Nucleus accumbens (tissue), 56 donors: ENCODE measurements at regions not wholly inside any gene's neighbourhood (a gene's known extent, or its start where the extent isn't known, plus 50 kb on each side); places are given as distances from the start of the nearest gene placed in this dataset.
"Not testable (repeated sequence)": the region's sequence is repeated elsewhere in the genome, so short reads cannot be mapped to it uniquely, and the experiment has no call there.

Experiments used
- DNase-seq, 56 donors: peaks; one replicate each; lab custom pipeline; 2025; lab: John Stamatoyannopoulos, UW

DNA sequence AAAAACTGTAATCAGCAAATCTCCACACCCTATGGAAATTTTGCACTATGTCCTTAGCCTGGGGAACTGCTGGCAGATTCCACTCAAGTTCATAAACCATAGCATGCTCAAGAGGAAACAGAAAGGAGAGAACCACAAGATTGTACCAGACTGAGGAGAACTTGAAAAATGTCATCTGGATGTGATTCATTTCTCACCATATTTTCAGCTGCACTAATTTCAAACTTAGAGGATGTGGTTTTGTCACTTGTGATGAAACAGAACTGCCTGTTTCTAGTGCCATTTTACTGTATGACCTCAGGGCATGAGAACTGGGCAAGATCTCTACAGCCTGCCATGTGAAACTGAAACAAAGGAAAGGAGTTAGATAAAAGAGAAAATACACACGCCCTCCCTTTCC is 1493.1 kb upstream of the FLRT2 start:
- no peak for DNase-seq

DNA sequence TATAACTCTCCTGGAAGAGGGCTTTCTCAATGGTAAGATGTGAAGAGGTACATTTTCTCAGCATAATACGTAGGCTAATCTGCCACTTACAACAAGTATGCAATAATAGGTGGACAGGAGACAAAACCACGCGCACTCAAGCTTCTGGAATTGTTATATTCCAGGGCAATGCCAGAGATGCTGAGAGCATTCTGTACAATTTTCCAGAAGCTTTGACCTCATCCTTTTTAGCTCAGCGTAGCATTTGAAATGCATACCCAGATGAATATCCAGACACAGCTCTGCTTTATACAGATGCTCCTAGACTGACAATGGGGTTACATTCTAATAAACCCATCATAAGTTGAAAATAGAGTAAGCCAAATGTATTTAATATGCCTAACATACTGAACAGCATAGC is 1492.4 kb upstream of the FLRT2 start:
- DNase-seq = no peak

DNA sequence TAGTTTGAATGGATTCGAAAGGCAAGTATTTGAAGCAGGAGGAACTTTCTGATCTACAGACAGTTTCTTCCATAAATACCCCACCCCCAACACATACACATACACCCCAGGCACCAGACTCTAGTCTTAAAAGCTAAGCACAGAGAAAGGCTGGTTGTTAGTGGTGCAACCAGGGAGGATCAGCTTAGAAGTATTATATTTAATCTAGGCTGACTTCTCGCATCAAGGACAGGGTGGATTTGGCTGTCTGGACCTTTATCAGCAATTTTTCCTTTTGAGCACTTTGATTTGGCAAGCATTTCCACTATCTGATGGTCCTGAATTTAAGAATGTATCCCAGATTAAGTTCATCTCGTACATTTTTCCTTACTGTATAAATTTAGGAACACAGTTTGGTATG is 1489.8 kb upstream of the FLRT2 start:
- no peak for DNase-seq

DNA sequence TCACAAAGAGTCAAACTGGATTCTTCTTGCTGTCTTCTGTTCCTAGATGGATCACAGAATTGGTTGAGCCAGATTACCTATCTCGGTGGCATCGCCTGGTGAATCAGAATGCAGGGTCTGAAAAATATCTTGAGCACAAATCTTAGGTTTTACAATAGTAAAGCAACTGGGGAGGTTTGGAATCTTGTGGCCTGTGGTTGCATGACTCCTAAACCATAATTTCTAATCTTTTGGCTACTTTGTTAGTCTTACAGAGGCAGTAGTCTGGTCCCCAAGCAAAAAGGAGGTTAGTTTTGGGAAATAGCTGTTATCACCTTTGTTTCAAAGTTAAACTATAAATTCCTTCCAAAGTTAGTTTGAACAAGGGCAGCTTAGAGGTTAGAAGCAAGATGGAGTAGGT is 1488.5 kb upstream of the FLRT2 start:
- no peak for DNase-seq

DNA sequence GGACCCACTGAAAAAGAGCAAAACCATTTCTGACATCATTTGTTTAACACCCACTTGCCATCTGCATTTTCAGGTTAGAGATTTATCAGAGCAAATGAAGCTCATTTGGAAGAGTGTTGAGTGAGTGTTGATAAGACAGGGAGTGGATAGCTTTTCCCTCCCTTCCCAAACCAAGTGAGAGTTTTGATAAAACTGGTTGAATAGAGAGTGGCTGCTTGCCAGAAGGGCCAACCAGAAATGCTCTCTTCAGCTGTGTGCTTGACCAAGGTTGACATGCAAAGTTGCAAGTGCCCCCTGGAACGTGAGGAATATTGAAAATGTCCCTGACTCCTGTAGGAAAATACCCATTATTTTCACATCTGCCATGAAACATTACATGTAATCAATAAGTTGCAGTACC is 1487.0 kb upstream of the FLRT2 start:
- no peak for DNase-seq

DNA sequence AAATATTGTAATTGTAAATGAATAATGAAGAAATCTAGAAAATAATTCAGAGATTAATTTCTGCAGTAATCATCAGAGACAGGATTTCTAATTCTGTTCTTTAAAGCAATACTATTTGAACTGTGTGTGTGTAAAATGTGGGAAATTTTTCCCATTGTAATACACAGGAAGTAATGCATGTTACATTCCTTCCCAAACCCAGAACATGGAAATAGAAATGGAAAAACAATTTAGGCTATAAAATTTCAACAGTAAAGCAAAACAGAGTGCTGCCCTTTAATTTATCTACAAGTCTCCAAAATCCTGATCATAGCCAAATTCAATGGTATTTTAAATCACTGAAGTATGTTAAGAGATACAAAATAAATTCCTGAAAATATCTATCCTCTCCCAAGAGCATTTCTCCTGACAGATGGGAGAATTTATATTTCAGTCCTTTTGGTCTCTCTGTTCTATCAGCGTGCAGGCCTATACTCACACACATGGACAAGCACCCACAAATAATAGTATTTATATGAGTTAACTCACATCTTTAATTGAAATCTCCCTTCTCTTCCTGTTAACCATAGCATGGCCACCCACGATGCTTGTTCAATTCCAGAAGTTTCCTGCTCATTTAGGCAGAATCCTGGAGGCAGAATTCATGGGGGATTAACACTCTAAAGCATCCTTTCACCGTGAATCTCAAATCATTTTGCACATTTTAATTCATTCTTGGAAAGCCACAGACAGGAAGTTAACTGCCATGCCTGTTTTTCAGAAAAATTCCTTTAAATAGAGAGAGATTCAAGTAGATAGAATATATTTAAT is 1465.4 kb upstream of the FLRT2 start:
- DNase-seq = no peak

DNA sequence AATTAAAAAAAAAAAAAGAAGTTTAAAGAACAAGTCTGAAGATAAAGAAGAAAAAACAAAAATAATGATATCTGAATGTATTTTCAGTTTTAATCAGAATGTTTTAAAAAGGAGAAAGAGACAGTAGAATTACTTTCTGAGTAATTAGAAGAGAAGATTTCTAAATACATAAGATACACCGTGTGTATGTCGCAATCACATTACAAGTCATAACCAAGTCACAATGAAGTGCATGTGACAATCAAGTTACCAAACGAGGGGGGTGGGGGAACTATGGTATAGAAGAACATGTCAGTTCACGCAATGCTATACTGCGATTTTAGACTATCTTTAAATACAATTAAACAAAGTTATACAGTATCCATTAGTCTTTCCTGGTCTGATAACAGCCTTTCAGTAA is 1464.1 kb upstream of the FLRT2 start:
- no peak for DNase-seq

DNA sequence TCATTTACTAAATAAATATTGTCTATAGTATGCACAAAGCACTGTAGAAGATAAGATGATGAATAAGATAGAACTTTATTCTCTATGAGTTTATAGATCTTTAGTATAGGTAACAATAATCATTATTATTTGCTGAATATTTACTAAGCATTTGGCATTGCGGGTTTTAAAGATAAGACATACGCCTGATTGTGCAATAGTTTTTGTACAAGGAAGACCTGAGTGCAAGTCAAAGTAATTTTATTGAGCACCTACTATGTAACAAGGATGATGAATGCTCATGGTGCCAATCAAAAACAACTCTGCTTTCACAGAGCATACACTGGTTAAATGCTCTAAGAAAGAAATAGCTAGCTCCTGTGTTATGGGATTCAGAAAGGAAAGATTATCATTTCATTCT is 1461.7 kb upstream of the FLRT2 start:
- DNase-seq = no peak

DNA sequence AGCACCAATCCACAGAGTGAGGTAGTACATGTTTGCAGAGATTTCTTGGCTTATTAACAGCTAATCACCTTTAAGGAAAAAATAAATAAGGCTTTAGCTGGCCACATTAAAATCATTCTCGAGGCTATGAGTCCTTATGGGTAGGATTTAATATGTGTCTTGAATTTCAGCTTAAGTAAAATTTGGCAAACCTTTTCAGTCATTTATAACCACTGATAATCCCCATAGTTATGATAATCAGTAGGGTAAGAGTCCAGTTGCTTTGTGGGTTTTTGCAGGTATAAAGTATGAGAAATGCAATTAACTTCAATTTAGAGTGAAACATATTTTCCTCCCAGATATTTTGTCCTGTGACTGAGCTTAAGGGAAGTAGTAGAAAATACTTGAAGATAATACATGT is 1458.9 kb upstream of the FLRT2 start:
- DNase-seq = no peak

DNA sequence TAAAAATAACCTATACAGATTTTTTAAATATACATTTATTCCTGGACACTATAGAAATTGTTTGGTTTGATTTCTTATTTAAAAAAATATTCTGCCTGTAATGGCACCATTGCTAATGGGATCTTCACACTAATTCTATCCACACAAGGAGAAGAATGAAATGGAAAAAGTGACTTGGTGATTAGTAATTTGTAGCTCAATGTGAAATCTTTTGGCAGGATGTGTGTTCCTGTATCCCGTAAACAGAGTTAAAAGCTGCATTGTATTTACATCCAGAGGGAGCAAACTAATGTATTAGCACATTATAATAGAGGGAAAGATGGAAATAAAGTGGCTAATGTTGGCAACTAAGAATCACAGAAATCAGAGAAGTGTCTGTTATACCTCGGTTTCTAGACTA is 1455.3 kb upstream of the FLRT2 start:
- no peak for DNase-seq

DNA sequence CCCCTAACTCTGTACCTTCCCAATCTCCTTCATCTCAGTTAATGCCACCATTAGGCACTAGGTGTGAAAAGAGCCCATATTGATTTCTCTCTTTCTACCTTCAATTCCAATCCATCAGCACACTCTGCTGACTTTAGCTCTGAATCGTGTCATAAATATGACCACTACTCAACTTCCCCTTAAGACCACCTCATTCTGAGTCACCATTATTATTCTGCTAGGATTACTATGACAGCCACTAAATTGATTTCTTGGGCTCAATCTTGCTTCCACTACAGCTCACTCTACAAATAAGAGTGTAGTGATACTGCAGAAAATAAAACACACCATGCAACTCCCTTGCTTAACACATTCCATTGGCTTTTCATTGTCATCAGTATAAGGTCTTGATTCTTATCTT is 1449.0 kb upstream of the FLRT2 start:
- no peak for DNase-seq

DNA sequence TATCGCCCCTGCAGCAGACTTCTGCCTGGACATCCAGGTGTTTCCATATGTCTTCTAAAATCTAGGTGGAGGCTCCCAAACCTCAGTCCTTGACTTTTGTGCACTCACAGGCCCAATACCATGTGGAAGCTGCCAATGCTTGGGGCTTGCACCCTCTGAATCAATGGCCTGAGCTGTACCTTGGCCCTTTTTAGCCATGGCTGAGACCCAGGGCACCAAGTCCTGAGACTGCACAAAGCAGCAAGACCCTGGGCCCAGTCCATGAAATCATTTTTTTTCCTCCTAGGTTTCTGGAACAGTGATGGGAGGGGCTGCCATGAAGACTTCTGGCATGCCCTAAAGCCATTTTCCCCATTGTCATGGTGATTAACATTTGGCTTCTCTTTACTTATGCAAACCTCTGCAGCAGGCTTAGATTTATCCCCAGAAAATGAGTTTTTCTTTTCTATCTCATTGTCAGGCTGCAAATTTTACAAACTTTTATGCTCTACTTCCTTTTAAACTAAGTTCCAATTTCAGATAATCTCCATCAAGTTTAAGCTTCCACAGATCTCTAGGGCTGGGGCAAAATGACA is 1445.8 kb upstream of the FLRT2 start:
- no peak for DNase-seq

DNA sequence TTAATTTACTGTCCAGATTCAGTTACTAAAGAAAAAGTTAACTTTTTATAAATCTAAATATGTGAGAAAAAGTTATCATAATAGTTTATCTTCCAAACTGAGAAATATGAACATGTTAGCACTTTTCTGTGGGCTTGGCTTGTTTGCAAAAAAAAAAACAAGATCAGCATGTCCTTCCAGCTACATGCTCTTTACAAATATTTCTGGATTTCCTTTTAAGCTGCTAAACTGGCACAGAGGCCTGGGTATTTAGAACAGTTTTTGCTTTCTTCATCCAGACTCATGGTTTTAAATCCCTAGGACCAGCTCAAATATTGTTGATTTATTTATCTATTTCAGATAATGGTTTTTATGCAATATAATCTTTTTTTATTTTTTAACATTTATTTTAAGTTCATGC is 1444.5 kb upstream of the FLRT2 start:
- no peak for DNase-seq

DNA sequence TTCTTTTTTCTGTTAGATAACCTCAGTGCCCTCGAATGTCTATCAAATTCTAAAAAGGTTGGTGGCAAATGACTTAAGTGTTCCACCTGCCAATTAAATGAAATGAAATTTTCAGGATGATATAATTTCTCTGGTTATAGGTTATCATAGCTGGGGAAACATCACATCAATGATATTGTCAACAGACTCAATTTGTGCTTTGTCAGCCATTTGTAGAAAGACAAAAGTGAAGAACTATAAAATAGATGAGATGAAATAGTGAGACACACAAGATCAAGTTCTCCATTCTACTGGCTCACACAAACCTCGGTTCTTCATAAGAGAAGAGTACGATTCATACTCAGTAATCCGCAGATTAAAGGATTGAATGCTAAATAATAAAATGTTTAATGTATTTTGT is 1443.2 kb upstream of the FLRT2 start:
- DNase-seq = no peak

DNA sequence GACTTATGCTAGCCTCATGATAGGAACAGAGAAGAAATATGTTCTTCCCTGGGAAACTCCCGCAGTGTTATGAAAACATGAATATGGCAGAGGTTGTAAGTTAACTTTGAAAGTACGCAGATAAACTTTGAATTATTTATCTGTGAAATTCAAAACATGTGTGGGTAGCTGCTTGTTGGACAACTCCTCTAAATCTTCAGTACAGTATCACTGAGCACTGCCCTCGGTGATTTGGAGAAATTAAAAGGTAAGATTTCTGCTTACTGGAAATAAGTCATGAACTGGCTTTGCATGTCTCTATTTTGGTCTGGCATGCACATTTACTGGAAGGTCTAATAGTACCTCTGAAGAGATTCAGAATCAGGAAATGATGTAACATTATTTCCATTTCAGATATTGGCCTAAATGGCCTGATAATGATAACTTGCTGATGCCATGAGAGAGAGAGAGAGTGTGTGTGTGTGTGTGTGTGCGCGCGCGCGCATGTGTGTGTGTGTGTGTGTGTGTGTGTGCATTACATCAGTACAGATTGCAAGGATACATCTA is 1441.9 kb upstream of the FLRT2 start:
- DNase-seq = no peak

DNA sequence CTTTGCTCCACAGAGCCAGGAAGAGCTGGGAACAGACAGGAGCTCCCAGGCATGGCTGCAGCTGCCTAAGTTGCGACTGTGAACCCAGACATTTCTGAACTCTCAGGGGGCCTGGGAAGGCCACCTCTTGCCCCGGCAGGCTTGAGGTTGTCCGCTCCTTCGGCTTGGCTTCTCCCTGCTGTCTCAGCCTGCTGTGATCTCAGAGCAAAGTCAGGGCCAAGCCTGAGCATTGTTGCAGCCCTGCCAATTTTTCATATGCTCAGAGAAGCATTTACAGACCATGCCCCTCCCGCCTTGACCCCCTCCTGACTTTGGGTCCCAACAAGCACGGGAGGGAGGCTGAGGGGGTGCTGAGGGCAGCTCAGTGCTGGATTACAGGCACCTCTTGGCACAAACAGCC is 1439.1 kb upstream of the FLRT2 start:
- no peak for DNase-seq

DNA sequence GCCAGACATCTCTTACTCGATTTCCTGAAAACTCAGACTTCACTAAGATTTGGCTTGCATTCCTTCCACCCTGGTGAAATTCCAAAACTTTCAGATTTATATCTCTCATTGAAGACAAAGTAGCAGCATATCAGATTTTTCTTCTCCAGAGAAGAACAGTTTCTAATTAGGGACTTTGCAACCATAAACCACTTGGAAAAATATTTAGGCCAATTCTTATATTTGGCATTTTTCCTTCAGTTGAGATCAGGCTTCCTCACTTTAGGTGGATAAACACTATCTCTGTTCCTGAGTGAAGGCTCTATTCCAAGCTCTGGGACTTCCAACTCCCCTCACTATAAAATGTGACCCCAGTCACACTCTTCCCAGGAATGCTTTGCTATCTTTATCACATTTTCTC is 1434.3 kb upstream of the FLRT2 start:
- no peak for DNase-seq

DNA sequence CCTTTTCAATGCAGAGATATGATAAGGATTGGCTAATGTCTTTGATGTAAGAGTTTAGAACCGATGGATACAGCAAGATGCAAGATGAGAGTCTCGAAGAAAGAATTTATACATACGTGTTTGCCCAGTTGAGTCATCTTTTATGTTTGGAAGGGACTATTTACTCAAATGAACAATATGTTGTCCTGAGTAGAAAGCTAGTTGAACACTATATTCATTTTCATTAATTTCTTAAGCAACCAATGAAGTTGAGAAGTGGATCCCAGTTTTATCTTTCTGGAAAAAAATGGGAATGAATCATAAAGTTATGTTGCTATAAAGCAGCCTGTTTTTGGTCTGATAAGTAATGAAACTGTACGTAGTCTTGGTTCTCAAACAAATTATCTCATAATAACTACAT is 1431.7 kb upstream of the FLRT2 start:
- no peak for DNase-seq

DNA sequence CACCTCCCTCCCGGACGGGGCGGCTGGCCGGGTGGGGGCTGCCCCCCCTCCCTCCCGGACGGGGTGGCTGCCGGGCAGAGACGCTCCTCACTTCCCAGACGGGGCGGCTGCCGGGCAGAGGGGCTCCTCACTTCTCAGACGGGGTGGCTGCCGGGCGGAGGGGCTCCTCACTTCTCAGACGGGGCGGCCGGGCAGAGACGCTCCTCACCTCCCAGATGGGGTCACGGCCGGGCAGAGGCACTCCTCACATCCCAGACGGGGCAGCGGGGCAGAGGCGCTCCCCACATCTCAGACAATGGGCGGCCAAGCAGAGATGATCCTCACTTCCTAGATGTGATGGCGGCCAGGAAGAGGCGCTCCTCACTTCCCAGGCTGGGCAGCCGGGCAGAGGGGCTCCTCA is 1430.4 kb upstream of the FLRT2 start:
- not testable (repeated sequence) for DNase-seq

DNA sequence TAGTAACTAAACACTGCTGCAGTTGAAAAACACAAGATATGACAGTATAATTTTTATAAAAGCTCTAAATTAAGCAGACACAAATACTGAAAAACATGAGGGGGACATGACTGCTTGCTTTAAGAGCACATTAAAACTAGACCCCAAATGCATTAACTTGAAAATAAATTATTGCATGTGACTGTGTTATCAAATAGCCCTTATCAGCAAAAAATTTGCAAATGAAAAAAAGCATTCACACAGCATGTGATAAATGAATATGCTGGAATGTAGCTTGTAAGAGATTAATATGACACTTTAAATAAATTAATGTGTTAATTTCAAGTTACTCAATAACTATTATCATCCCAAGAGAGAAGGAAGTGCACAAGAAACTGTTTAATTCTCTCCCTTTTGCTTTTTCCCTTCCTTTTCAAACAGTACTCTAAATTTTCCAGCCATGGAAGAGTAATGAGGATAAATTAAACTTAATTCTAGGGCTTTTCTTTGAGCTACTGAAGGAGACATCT is 1422.1 kb upstream of the FLRT2 start:
- DNase-seq = no peak

DNA sequence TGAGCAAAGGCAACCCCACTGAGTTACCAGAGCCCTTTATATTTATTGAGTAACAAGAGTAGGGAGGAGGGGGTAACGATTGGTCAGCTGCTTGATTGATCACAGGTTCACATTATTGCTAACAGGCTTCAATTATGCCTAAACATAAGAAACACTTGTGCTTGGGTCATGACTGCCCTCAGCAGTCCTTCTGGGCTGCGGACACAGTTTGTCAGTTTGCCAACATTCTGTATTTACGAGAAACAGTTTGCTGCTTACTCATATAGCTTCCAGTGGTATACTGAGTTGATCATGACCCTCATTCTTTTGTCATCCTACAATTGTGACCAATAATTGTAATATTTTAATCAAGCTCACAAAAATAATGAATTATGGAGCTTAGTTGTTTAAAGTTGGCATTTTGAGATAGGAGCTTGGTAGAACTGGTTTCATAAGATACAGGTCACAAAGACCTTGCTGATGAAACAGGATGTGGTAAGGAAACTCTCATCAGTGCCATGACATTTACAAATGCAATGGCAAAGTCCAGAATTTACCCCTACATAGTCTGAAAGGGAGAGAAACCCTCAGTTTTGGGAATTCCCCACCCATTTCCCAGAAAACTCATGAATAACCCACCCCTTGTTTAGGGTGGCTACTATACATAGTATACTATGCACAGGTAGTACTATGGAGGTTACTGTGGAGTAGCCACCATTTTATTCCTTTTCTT is 1421.0 kb upstream of the FLRT2 start:
- no peak for DNase-seq

DNA sequence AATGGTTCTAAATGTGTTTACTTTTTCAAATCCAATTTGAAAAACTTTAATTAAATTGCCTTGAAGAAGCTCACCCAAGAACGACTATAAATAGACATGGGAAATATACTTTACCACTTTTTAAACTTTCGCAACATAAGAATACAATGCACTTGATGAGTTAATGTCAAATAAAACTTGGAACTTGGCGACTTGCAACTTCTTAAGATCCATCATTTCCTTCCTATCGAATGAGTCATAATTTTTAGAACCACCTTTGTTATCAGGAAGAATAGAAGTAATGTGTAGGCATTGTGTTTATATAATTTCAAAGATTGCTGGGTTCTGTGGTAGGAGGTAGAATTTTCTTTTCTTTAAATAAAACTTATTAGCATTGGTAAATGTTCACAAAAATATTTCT is 1417.4 kb upstream of the FLRT2 start:
- no peak for DNase-seq
